Lung (tissue), 11 donors: ENCODE measurements at regions not wholly inside any gene's neighbourhood (a gene's known extent, or its start where the extent isn't known, plus 50 kb on each side); places are given as distances from the start of the nearest gene placed in this dataset.

ENCODE experiments used
- ATAC-seq: fragments of 200-7000 bp; cut with Tn5 transposase; one replicate; pipeline ENCODE4 v1.9.1; 2020; ENCODE audit warnings: moderate number of reproducible peaks; ENCODE audit not compliant: insufficient read depth, low FRiP score
- DNase-seq, 3 donors: peaks; one replicate each; pipeline ENCODE4 v3.0.0-alpha.2; 2013 to 2017
- H3K27ac ChIP-seq, 2 donors: one replicate each; pipeline ENCODE4 v1.5.1; 2013; ENCODE audit warnings: mild to moderate bottlenecking in 2 of 2, moderate library complexity in 2 of 2, control low read depth in 1 of 2, inconsistent platforms in 1 of 2, low read depth in 1 of 2, low read length in 1 of 2
- H3K27me3 ChIP-seq, 3 donors: one replicate each; pipeline ENCODE4 v1.5.1; 2013; ENCODE audit warnings: low read length in 2 of 3; ENCODE audit not compliant: control insufficient read depth in 3 of 3, insufficient read depth in 3 of 3
- H3K36me3 ChIP-seq, 4 donors: one replicate each; pipeline ENCODE4 v1.5.1; 2013; ENCODE audit warnings: low read length in 4 of 4, mild to moderate bottlenecking in 1 of 4, moderate library complexity in 1 of 4; ENCODE audit not compliant: control insufficient read depth in 4 of 4, insufficient read depth in 4 of 4
- H3K4me1 ChIP-seq, 5 donors: one replicate each; pipeline ENCODE4 v1.5.1; 2013; ENCODE audit warnings: low read length in 5 of 5, mild to moderate bottlenecking in 2 of 5, moderate library complexity in 1 of 5; ENCODE audit not compliant: control insufficient read depth in 5 of 5, insufficient read depth in 5 of 5
- H3K4me3 ChIP-seq: one replicate; pipeline ENCODE4 v1.5.1; 2013; ENCODE audit warnings: mild to moderate bottlenecking, control low read depth, moderate library complexity
- H3K9ac ChIP-seq, 2 donors: one replicate each; pipeline ENCODE4 v1.5.1; 2013; ENCODE audit warnings: low read length in 2 of 2, control low read depth in 1 of 2; ENCODE audit not compliant: insufficient read depth in 1 of 2
- H3K9me3 ChIP-seq, 4 donors: one replicate each; pipeline ENCODE4 v1.5.1; 2013; ENCODE audit warnings: low read length in 3 of 4, mild to moderate bottlenecking in 1 of 4, moderate library complexity in 1 of 4; ENCODE audit not compliant: control insufficient read depth in 4 of 4, insufficient read depth in 3 of 4
- WGBS, 2 donors: extraction: QIAGEN DNeasy Blood & Tissue Kit; methylation state at CpG; one replicate each; pipeline ENCODE4 v1.1.7; 2013; 5-methylcytosine and 5-hydroxymethylcytosine counted together
- TF ChIP-seq, protein P1 (sequence below): IDR thresholded peaks from 2 replicates; pipeline ENCODE4 v1.5.1; 2012; ENCODE audit warnings: mild to moderate bottlenecking; ENCODE audit errors: control extremely low read depth, extremely low read depth
- donor health status: control.
- donor health status: control.
- donor health status: Bipolar disorder and iron deficiency.
- donor health status: healthy.
- donor health status: DM: yes; HTN: yes; CAD: no.

DNA sequence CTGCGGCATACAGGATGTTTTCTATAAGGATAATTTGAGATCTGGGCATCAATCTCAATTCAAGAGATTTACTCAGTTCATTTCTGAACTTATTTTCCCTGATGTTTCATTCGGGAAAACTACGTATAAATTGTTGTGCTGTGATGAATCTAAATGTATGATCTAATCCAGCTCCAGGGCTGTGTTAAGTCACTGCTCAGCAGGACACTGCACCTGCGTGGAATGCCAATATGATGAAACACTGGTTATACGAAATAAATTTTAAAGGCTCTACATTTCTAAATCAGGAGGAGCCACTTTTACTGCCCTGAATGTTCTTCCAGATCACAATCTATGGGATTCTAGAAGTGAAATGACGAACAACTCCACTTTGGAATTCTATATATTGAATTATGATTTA lies 259.0 kb downstream of the HNMT start:
- 88 to 91% methylated on average over 6 of the region's 6 CpGs for WGBS, 2 donors

DNA sequence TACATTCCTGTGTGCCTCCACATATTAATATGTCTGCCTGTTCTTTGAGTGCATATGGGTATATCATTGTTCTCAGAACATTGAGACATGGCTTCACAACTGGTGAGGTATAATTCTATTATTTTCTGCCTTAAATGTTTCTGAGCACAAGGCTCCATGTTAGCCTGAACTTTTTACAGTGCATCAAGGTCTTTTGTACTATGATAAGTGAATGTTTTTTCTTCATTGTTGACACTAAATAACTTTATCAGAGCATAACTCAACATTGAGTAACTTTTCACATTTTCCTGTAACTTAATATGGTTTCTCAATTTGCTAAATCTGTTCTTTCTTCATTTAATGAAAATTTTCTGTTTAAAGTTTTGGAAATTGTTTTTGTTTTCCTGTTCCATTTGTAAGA lies 262.9 kb downstream of the HNMT start:
- DNase-seq (no peak), ATAC-seq (no peak)
- TF ChIP-seq, protein P1, sequence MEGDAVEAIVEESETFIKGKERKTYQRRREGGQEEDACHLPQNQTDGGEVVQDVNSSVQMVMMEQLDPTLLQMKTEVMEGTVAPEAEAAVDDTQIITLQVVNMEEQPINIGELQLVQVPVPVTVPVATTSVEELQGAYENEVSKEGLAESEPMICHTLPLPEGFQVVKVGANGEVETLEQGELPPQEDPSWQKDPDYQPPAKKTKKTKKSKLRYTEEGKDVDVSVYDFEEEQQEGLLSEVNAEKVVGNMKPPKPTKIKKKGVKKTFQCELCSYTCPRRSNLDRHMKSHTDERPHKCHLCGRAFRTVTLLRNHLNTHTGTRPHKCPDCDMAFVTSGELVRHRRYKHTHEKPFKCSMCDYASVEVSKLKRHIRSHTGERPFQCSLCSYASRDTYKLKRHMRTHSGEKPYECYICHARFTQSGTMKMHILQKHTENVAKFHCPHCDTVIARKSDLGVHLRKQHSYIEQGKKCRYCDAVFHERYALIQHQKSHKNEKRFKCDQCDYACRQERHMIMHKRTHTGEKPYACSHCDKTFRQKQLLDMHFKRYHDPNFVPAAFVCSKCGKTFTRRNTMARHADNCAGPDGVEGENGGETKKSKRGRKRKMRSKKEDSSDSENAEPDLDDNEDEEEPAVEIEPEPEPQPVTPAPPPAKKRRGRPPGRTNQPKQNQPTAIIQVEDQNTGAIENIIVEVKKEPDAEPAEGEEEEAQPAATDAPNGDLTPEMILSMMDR, result no peak
- H3K27me3 ChIP-seq, result no peaks in the 10 kb centered on the region
- no peaks in the 10 kb centered on the region for H3K36me3 ChIP-seq
- H3K4me3 ChIP-seq, result no peak overlapping the region
- no peaks in the 10 kb centered on the region for H3K4me1 ChIP-seq
- H3K9me3 ChIP-seq, result no peaks in the 10 kb centered on the region
- no peak overlapping the region for H3K27ac ChIP-seq
- H3K9ac ChIP-seq, result no peak overlapping the region

More for the DNA sequence above, 259.0 kb downstream of the HNMT start:
- H3K27ac ChIP-seq, result no peak overlapping the region
- no peak overlapping the region for H3K9ac ChIP-seq
- H3K4me1 ChIP-seq, result no peaks in the 10 kb centered on the region
- H3K36me3 ChIP-seq, result no peaks in the 10 kb centered on the region
- DNase-seq, result no peak
- TF ChIP-seq, protein P1, result no peak
- no peak for ATAC-seq
- H3K9me3 ChIP-seq, result no peaks in the 10 kb centered on the region
- no peaks in the 10 kb centered on the region for H3K27me3 ChIP-seq
- H3K4me3 ChIP-seq, result no peak overlapping the region

DNA sequence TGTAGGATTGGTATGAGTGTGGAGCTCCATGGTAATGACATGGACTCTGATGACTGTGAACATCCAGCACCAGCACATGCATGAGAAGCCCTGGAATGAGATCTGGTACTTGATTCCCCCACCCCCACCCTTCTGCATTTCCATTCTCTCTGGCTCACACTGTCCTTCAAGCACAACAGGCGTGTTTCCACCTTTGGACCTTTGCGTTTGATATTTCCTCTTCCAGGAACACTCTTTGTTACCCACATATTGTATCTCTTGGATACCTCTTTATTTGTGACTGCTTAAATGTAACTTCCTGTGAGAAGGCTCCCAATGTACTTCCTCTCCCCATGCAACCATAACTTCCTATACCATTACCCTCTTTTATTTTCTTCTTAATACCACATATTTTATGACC lies 263.8 kb downstream of the HNMT start:
- no peak overlapping the region for H3K27ac ChIP-seq
- no peak overlapping the region for H3K9ac ChIP-seq
- TF ChIP-seq, protein P1, result no peak
- H3K36me3 ChIP-seq, result no peaks in the 10 kb centered on the region
- H3K4me3 ChIP-seq, result no peak overlapping the region
- no peaks in the 10 kb centered on the region for H3K4me1 ChIP-seq
- 73 to 80% methylated on average over 2 of the region's 2 CpGs for WGBS, 2 donors
- H3K9me3 ChIP-seq, result no peaks in the 10 kb centered on the region
- ATAC-seq, result no peak
- no peaks in the 10 kb centered on the region for H3K27me3 ChIP-seq
- DNase-seq, result no peak

DNA sequence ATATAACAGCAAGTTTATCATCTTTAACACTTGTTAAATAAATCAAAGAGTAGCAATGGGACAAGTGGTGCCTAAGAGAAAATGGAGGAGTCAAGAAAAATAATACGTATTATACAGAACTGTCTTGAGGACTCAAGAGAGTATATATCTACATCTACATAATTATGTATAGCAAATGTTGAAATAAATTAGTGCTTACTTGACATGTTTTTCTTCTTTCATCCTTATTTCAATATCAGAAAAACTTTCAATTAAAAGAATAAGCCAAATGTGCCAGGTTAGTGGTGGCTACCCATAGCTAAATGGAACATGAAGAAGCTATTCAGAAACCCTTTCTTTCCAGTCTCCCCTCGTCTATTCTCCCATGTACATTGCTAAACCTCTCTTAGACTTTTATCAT lies 267.3 kb upstream of the SPOPL start:
- no peaks in the 10 kb centered on the region for H3K27me3 ChIP-seq
- TF ChIP-seq, protein P1, result no peak
- no peak overlapping the region for H3K27ac ChIP-seq
- DNase-seq, result no peak
- no peaks in the 10 kb centered on the region for H3K36me3 ChIP-seq
- H3K9ac ChIP-seq, result no peak overlapping the region
- peaks cover 0 to 8% (median 0%) of the 10 kb centered on the region in 5 donors for H3K4me1 ChIP-seq
- ATAC-seq, result no peak
- 89 to 92% methylated on average over 2 of the region's 2 CpGs for WGBS, 2 donors
- no peaks in the 10 kb centered on the region for H3K9me3 ChIP-seq
- H3K4me3 ChIP-seq, result no peak overlapping the region
